ENCODE measurements at regions not wholly inside any gene's neighbourhood (a gene's known extent, or its start where the extent isn't known, plus 50 kb on each side); places are given as distances from the start of the nearest gene placed in this dataset.
"Not testable (repeated sequence)": the region's sequence is repeated elsewhere in the genome, so short reads cannot be mapped to it uniquely, and the experiment has no call there.

DNA sequence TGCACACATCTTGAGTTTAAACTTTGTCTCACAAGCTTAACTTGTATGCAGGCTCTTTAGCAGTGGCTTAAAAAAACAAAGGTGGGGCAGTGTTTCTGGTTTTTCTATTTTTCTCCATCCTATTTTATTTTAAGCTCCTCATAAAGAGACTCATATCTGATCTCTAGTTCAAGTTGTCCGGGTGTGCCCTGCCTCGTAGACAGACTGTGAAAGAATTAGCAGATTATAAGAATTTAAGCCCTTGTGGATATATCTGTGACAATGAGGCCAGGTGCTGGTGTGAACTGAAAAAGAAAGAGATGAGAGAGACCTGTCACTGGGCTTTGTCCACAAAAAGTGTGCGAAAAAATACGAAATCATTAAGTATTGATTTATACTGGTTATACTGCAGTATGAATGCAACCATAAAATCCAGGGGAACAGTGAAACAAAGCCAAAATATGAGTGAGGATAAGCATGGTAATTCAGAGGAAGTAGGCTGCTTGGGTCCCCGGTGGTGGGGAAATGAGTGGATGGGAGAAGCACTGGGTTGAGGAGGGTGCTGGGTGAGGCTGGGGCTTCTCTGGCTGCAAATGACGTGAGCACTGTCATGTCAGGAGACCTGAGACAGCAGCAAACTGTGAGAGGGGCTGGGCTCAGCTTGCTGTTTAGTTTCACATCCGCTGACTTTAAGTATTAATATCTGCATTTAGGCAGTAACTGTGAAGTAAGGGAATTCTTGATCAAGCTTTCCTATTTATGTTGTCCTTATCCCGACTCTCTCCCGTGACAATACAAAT lies 179.7 kb upstream of the ANKRD55 start:
- peak in 1 of 5 experiments; percentile 84 for DNase-seq

DNA sequence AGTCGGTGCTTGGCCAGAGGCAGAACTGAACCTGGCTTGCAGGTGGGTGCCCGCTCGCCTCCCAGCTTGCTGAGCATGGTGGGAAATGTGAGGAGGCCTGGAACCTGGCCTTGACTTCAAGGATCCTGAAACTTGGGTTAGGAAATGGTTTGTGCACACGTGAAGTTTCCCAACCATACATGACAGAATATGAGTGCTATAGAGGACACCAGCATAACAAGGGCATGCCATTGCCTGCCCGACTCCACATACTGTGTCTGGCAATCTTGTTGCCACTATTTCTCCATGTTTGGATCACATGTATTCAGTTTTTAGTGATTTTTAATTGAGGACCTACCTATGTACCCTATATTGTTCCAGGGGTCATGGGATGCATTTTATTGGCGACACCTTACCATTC lies 177.6 kb upstream of the ANKRD55 start:
- no peak for DNase-seq

GRCh38 chr5:56409331-56410190 lies 176.4 kb upstream of the ANKRD55 start:
- no peak for DNase-seq

GRCh38 chr5:56406838-56407237 lies 173.7 kb upstream of the ANKRD55 start:
- no peak for DNase-seq

DNA sequence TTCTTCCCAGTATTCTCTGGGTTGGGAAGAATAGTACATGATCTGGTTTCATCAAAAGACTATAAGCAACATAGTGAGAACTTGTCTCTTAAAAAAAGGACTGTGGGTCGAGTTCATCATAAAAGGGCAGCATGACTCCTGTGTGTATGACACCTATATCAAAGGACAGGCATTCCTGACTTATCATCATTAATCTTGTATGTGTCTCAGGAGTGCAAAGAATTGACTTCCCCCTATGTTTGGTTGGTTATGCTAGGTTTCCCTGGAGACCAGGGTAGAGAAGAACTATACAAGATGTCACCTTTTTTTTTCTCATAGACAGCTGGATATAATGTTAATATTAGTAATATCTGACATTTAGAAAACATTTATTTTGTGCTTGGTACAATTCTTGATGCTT lies 173.1 kb upstream of the ANKRD55 start:
- DNase-seq: no peak

- DNase-seq: no peak
Measured at GRCh38 chr5:56405116-56405908, 172.2 kb upstream of the ANKRD55 start.

GRCh38 chr5:56402266-56403220 lies 169.4 kb upstream of the ANKRD55 start:
- no peak for DNase-seq

DNA sequence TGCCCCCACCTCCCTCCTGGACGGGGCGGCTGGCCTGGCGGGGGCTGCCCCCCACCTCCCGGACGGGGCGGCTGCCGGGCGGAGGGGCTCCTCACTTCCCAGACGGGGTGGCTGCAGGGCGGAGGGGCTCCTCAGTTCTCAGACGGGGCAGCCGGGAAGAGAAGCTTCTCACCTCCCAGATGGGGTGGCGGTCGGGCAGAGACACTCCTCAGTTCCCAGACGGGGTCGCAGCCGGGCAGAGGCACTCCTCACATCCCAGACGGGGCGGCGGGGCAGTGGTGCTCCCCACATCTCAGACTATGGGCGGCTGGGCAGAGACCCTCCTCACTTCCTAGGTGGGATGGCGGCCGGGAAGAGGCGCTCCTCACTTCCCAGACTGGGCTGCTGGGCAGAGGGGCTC lies 164.7 kb upstream of the ANKRD55 start:
- not testable (repeated sequence) for DNase-seq

- DNase-seq: no peak
Measured at GRCh38 chr5:56396634-56397033, 163.5 kb upstream of the ANKRD55 start.

DNA sequence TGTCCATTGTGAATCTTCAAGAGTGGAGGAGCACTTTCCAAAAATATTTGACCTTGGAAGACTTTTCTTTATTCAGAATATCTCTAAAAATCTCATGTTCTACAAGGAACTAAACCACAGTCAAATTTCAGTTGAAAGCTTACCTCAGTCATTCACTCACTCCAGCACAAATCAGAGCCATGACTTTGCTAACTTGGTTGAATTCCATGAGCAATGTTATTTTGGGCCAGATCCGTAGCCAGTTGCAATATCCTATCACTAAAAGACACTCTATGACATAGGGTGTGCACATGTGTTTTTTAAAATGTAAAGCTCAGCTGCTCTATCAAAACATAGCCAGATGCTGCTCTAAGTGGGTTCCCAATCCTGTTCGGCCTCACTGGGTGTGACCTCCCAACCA lies 156.1 kb upstream of the ANKRD55 start:
- DNase-seq: no peak

- DNase-seq: no peak
Measured at GRCh38 chr5:56388229-56388985, 155.3 kb upstream of the ANKRD55 start.

- DNase-seq: no peak
Measured at GRCh38 chr5:56386046-56386445, 152.9 kb upstream of the ANKRD55 start.

GRCh38 chr5:56384186-56384585 lies 151.1 kb upstream of the ANKRD55 start:
- DNase-seq: no peak

DNA sequence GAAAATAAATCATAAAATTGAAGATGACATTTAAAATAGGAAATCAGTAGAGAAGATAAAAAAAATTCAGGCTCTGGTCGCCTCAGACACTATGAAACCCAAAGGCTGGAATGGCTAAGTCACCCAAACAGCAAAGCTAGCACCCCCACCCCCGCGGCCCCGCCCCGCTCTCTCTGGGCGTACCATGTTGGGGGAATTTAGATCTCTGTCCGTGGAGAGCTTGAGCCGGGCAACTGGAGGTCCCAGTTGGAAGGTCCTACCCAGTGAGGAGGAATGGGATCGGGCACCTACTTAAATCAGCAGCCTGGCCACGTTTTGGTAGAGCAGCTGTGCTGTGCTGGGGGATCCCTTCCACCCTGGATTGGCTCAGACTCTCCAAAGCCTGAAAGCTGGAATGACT lies 150.6 kb upstream of the ANKRD55 start:
- no peak for DNase-seq

GRCh38 chr5:56382896-56383295 lies 149.8 kb upstream of the ANKRD55 start:
- DNase-seq: no peak

GRCh38 chr5:56377573-56377972 lies 144.4 kb upstream of the ANKRD55 start:
- no peak for DNase-seq

- DNase-seq: no peak
Measured at GRCh38 chr5:56376128-56376527, 143.0 kb upstream of the ANKRD55 start.

- DNase-seq: no peak
Measured at GRCh38 chr5:56375011-56375410, 141.9 kb upstream of the ANKRD55 start.

GRCh38 chr5:56372491-56372890 lies 139.4 kb upstream of the ANKRD55 start:
- not testable (repeated sequence) for DNase-seq

DNA sequence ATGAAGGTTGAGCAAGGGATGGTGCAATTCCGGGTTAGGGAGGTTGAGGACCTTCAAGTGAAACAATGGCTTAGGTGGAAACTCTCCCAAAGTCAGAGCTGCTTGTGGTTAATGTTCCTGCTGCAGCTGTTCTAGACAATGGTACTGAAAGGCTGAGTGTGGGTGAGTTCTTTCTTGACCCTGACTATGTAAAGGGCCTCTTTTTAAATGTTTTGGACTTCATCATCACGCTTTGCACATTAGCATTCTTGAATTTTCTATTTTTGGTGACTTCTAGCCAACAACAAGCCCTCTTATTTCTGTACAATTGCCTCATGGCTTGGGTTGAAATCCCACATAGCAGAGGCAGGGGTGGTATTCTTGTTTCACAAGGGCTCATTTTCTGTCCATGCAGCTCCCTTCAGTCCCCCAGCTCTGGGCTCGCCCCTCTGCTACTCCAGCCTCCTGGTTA lies 136.3 kb upstream of the ANKRD55 start:
- DNase-seq: no peak

DNA sequence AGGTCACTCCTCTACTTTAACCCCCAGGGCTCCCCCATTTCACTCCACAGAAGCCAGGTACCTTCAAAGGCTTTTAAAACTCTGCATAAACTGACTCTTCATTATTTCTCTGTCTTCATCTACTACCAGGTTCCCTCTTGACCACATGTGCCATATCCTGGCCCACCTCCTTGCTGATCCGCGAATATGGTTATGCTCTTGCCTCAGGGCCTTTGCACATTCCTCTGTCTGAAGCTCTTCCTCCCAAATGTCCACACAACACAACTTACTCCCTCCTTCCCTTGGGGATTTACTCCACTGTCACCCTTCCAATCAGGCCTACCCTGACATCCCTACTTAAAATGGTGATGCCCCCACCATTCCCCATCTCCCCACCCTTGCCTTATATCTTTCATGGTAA lies 134.6 kb upstream of the ANKRD55 start:
- no peak for DNase-seq

Data from T-helper 2 cell (primary cell).